Tibial artery (tissue), 4 donors: ENCODE measurements at regions not wholly inside any gene's neighbourhood (a gene's known extent, or its start where the extent isn't known, plus 50 kb on each side); places are given as distances from the start of the nearest gene placed in this dataset.

ENCODE experiments used
- DNase-seq, 2 donors: peaks; one replicate each; pipeline ENCODE4 v3.0.0-alpha.2; 2019
- H3K27ac ChIP-seq, 2 donors: fragments of 200-600 bp; sonication (generic) in 1 of 2; 1 replicate in 1 of 2; 2 replicates in 1 of 2; pipeline ENCODE4 v1.5.1; 2018 to 2019; ENCODE audit warnings: mild to moderate bottlenecking in 1 of 2
- H3K27me3 ChIP-seq, 2 donors: fragments of 200-600 bp; sonication (generic) in 1 of 2; one replicate each; pipeline versions ENCODE4 v1.5.1 to v1.6.0; 2016 to 2019
- H3K36me3 ChIP-seq, 3 donors: fragments of 200-600 bp; sonication (generic) in 2 of 3; one replicate each; pipeline ENCODE4 v1.5.1; 2016 to 2019; ENCODE audit warnings: mild to moderate bottlenecking in 2 of 3
- H3K4me1 ChIP-seq, 4 donors: fragments of 200-600 bp; sonication (generic) in 2 of 4; 1 replicate in 3 of 4; 2 replicates in 1 of 4; pipeline ENCODE4 v1.5.1; 2016 to 2019
- H3K4me3 ChIP-seq, 2 donors: fragments of 200-600 bp; sonication (generic) in 1 of 2; 1 replicate in 1 of 2; 2 replicates in 1 of 2; pipeline ENCODE4 v1.5.1; 2018 to 2019; ENCODE audit warnings: mild to moderate bottlenecking in 2 of 2
- H3K9me3 ChIP-seq, 3 donors: fragments of 200-600 bp; sonication (generic) in 1 of 3; one replicate each; pipeline ENCODE4 v1.5.1; 2016 to 2019
- CTCF ChIP-seq, 2 experiments: fragments of 200-600 bp in 1 of 2; fragments of 450-650 bp in 1 of 2; IDR thresholded peaks; one replicate each; pipeline ENCODE4 v1.5.1; 2017 to 2019; ENCODE audit warnings: antibody characterized with exemption in 2 of 2, mild to moderate bottlenecking in 1 of 2, moderate library complexity in 1 of 2
- intact Hi-C: fragments of 100-400 bp; cut with DNase I; formaldehyde crosslinking; loops from one replicate; pipeline ENCODE4 v1.15.0; 2023; ENCODE audit warnings: low total_unique reads

GRCh38 chr2:133802409-133803039 lies 234.3 kb upstream of the NCKAP5 start:
- Histone ChIP-seq H3K4me1 (no peaks in the 10 kb centered on the region), H3K36me3 (no peaks in the 10 kb centered on the region), H3K27ac (no peak overlapping the region), H3K27me3 (peaks cover 0 to 7% of the 10 kb centered on the region in 2 donors), H3K4me3 (no peak overlapping the region), H3K9me3 (no peaks in the 10 kb centered on the region)
- no peak for DNase-seq
- no peak for TF ChIP-seq CTCF (IDR thresholded peaks at IDR 0.05)
- intact Hi-C loops = no loop called here

GRCh38 chr2:133806564-133806963 lies 238.3 kb upstream of the NCKAP5 start:
- TF ChIP-seq CTCF (IDR thresholded peaks at IDR 0.05) = no peak
- Histone ChIP-seq H3K27me3 (no peaks in the 10 kb centered on the region), H3K36me3 (no peaks in the 10 kb centered on the region), H3K27ac (no peak overlapping the region), H3K4me3 (no peak overlapping the region), H3K4me1 (no peaks in the 10 kb centered on the region), H3K9me3 (no peaks in the 10 kb centered on the region)
- intact Hi-C loops = no loop called here
- DNase-seq = no peak

- no peak for DNase-seq
- Histone ChIP-seq H3K27ac (no peak overlapping the region), H3K9me3 (no peaks in the 10 kb centered on the region), H3K36me3 (no peaks in the 10 kb centered on the region), H3K27me3 (no peaks in the 10 kb centered on the region), H3K4me3 (no peak overlapping the region), H3K4me1 (no peaks in the 10 kb centered on the region)
- no peak for TF ChIP-seq CTCF (IDR thresholded peaks at IDR 0.05)
- intact Hi-C loops = no loop called here
These were observed 241.2 kb upstream of the NCKAP5 start for GRCh38 chr2:133809485-133809884.

GRCh38 chr2:133810559-133810958 lies 242.3 kb upstream of the NCKAP5 start:
- Histone ChIP-seq H3K4me3 (no peak overlapping the region), H3K9me3 (no peaks in the 10 kb centered on the region), H3K36me3 (no peaks in the 10 kb centered on the region), H3K27me3 (no peaks in the 10 kb centered on the region), H3K4me1 (no peaks in the 10 kb centered on the region), H3K27ac (no peak overlapping the region)
- no peak for DNase-seq
- intact Hi-C loops = no loop called here
- TF ChIP-seq CTCF (IDR thresholded peaks at IDR 0.05) = no peak

- Histone ChIP-seq H3K4me3 (no peak overlapping the region), H3K4me1 (no peaks in the 10 kb centered on the region), H3K36me3 (no peaks in the 10 kb centered on the region), H3K27me3 (no peaks in the 10 kb centered on the region), H3K27ac (no peak overlapping the region), H3K9me3 (no peaks in the 10 kb centered on the region)
- TF ChIP-seq CTCF (IDR thresholded peaks at IDR 0.05) = no peak
- DNase-seq = no peak
- intact Hi-C loops = no loop called here
These were observed 243.3 kb upstream of the NCKAP5 start for GRCh38 chr2:133811409-133812125.
